HG02884 (cell line): ENCODE measurements at regions not wholly inside any gene's neighbourhood (a gene's known extent, or its start where the extent isn't known, plus 50 kb on each side); places are given as distances from the start of the nearest gene placed in this dataset.
A peak's percentile ranks its signal among the peaks of the same experiment; 100 is the strongest.
"Not testable (repeated sequence)": the region's sequence is repeated elsewhere in the genome, so short reads cannot be mapped to it uniquely, and the experiment has no call there.

Source experiments
- ATAC-seq: cut with Tn5 transposase; IDR thresholded peaks from one replicate; pipeline ENCODE4 v1.9.1; 2021; ENCODE audit warnings: mild to moderate bottlenecking, moderate library complexity; ENCODE audit not compliant: unreplicated experiment

- no peak for ATAC-seq
These were observed 972.5 kb downstream of the MRPL39 start for GRCh38 chr21:24634749-24635148.

- ATAC-seq, result no peak
These were observed 978.7 kb downstream of the MRPL39 start for GRCh38 chr21:24628536-24628935.

DNA sequence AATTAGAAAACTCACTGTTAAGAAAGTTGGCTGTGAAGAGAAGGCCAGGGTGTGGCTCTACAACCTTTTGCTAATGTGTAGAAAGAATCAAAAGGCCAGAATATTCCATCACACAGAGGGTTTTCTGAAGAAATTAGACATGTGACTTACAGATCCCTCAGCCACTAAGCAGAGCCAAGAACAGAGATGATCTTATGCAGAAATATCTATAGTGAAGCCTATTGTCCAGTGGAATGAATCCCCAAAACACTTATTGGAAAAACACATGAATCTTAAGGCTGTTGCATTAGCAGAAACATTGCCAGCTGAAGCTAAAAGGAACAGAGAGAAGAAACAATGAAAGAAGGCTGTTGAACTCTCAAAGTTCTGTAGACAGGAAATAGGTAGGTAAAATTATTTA is 979.2 kb downstream of the MRPL39 start:
- ATAC-seq, result no peak

- no peak for ATAC-seq
These were observed 989.5 kb downstream of the MRPL39 start for GRCh38 chr21:24617819-24618218.

- no peak for ATAC-seq
These were observed 1013.2 kb downstream of the MRPL39 start for GRCh38 chr21:24594082-24594481.

GRCh38 chr21:24590261-24590660 is 1017.0 kb downstream of the MRPL39 start:
- ATAC-seq, result no peak

DNA sequence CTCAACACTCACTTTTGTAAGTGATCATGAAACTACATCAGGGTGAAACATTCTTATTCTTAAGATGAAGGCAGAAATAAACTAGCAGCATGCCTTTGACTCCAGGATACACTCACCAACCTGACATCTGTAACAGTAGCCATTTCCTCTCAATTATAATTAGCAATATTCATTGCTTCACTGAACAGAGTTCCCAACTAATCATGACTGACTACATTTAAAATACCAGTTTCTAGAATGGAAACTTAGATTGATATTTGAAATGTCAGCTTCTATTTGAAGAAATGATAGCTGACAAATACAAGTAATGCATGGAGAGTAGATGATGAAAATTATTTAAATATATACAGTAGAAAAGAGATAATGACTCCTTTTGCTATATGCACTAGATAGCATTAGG is 1023.8 kb downstream of the MRPL39 start:
- ATAC-seq, result no peak

DNA sequence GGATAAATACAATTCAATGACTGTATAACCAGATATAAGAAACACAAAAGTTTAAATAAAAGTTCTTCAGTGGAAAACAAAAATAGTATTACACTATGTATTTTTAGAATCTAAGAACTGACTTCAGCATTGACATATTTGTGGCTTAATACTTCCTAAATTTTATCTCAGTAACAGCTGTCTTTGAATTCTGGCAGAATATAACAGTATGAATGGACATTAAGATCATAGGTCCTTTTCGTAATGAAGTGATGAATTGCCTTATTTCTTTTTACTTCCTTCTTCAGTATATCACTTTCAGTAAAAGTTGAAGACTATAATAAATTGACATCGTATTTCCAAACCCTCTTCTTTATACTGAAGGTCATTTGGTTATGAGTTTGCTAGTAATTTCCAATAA is 1030.0 kb downstream of the MRPL39 start:
- ATAC-seq, result no peak

DNA sequence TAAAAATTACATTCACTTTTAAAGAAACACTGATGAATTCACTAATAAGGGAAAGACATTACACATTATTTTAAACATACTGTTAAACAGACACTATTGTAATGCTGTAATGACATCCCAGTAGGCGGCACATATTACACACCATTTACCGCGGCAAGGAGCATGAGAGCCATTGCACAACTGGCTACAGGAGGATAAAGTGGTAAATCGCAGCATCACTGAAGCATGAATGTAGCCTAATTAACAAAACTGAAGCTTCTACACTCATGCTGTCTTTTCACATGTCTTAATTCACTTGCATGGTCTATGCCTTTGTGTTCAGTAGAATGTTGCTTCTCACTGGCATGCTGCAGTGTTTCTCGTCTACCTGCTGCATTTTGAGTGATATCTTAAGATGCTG is 1046.0 kb downstream of the MRPL39 start:
- ATAC-seq, result no peak

DNA sequence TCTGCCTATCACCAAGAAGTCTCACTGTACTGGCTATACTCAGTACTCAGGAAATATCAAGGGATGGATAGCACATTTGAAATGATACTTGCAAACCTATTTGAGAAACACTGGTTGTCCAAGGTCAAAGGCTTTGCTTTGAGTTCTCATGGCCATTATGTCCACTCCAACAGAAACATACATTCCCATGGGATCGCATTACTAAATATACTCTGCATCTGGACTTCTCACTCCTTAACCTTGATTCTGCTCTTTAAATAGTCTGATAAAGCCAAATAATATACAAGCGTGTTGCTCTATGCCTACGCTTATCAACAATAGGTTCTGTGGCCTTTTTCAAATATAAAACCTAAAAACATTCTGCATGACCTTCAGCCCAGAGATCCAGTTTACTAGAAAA is 1054.8 kb downstream of the MRPL39 start:
- no peak for ATAC-seq

DNA sequence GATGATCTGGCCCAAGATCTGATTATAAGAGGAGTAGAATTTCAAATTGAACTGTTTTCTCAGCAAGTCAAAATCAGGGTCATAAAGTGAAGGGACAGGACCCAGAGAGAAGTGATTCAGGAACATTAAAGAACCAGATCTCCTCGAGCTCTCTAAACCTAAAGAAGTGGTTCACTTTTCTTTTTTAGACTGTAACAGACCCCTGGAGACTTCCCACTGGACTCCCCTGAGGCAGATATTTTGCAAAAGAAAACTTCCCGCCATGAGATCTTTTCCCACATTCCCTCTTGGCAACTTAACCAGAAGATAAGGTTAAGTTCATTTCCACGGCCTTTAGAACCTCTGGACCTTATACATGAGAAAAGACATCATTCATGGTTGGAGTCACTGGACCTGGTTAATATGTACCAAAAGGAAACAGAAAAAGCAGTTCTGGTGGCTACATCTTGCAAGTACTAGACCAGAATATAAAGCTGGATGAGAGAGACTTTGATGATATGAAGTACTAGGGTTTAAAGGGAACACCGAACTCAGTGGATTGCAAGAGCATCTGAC is 1061.4 kb downstream of the MRPL39 start:
- ATAC-seq, result no peak

GRCh38 chr21:24514081-24514733 is 1093.1 kb downstream of the MRPL39 start:
- ATAC-seq, result no peak

DNA sequence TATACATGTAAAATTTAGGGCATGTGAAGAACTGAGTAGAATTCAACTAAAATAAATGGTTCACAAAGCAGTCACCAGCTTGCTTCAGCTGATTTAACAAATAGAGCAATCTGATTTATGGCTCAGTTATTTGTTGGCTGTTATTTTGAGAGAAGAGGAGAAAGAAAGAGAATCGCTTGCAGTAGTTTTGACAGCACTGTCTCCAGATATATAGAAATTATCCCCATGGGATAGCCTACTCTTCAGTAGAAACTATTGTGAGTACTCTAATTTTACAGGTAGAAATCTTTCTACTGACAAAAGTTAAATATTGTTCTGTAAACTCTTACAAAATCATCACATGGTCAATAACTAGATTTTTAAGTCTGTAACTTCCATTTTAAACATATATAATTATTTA is 1098.2 kb downstream of the MRPL39 start:
- ATAC-seq, result no peak

DNA sequence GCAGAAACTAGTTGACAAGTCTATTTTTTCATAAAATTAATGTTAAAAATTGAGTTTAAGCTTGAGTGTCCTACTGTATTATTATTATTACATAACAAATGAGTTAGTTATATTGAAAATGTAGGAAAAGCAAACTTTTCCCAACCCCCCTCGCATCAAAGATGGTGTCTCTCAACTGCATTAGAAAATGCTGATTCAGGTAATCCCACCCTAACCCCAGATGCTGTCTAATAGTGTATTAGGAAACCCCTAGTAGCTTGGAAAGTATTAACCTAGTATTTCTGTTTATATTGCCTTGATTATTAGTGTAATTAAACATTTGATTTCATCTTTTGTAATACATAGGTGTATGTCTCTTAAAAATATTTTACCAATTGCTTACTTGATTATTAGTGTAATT is 1120.3 kb downstream of the MRPL39 start:
- ATAC-seq, result no peak

DNA sequence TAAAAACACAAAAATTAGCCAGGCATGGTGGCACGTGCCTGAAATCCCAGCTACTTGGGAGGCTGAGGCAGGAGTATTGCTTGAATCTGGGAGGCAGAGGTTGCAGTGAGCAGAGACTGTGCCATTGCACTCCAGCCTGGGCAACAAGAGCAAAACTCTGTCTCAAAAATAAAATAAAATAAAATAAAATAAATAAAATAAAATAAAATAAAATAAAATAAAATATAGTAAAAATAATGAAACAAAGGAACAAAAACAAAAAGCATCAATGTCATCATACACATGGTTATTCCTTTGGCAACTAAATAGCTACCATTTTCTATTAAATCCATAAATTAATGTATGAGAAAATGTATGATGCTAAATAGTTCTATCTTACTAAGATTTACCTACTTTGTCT is 1123.9 kb downstream of the MRPL39 start:
- not testable (repeated sequence) for ATAC-seq

DNA sequence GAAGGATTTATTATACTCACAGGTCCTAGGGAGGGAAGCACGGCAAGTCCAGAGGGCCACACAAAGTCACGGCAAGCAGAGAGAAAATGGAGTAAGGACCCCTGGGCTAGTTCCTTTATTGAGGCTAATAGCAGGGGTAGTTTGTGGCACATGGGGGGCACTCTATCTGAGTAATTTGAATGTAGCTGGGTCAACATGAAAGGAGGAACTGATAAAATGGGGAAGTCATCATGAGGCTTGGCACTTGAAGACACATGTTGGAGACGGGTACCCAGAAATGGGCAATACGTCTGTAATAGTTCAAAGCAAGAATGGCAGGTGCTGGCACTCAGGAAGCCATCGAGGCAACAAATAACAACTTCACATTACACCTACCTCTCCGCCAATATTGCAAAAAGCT is 1136.4 kb downstream of the MRPL39 start:
- ATAC-seq, result no peak

DNA sequence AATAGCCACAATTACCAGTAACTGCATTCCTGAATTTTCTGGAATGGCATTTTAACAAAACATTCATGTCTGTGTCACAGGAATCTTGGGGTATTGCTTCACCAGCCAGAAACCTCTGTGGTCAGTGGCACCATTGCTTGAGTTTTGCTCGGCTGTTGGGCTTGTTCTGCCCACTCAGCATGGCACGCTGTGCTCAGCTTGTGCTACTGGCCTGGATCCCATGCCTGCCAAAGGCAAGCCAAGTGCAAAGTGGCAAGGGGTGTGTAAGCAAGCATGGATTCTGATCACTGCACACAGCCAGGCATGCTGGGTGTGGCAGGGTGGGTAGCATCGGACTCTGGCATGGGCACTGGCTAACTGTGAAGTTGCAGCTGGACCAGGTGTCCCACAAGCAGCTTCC is 1150.9 kb downstream of the MRPL39 start:
- ATAC-seq, result no peak

- ATAC-seq, result no peak
These were observed 1157.2 kb downstream of the MRPL39 start for GRCh38 chr21:24450119-24450518.

- ATAC-seq, result no peak
These were observed 1161.8 kb downstream of the MRPL39 start for GRCh38 chr21:24445517-24445916.

DNA sequence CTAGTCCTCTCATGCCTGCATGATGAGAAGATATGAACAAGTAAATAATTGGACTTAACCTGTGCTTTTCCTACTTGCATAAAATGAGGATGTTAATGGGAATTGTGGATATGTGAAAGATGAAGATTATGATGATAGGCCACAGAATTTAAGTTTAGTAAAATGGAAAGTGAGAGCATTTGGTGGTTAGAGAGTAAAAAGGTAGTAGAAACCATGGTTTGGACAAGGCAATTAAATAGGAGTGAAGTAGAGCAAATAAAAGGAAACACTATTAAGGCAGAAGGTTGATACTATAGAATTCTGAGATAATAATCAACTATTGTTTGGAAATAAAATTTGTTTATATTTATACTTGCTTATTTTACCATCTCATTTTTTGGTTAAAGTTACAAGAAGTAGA is 1162.5 kb downstream of the MRPL39 start:
- ATAC-seq, result no peak

GRCh38 chr21:24436236-24436635 is 1171.0 kb downstream of the MRPL39 start:
- ATAC-seq, result no peak

DNA sequence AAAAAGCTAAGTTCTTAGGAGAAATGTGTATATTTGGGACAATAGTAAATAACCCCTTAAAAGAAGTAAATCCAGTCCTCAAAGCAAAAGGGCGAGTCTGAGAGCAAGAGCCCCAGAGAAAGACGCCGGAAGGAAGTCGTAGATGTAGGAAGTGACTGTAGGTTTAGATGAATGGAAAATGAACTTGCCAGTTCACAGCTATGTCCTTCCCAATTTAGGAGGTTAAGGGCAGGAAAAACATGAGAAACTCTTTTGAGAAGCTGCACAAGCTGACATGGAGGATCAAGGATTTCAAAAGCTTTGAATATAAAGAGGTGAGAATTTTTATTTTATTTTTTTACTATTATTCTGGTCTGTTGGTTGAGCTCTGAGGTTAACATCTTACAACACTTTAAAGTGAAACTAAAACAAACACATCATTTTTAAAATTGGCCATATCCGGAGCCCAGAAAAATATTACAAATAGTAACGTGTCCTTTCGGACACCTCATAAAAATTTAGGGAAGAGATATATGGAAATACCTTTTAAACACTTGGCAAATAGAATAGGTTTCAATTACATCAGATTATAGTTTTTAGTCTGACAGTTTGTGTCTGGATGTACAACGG is 1178.6 kb downstream of the MRPL39 start:
- peak; percentile 81 for ATAC-seq

DNA sequence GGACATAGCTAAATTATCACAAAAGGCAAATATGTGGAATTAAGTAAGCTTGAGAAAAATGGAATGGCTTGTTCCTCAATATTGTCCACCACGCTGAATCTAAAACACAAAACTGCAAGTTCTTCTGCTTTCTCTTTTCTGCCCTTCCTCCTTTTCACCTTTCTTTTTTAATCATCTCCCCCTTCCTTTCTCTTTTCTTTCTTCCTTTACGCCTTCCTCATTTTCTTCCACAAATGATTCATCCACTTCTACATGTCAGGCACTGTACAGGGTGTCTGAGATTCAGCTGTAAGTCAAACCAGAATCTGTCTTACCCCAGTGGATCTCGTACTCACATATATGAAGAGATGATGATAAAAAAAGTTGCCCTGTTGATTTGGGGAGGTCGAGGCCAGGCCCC is 1182.5 kb downstream of the MRPL39 start:
- no peak for ATAC-seq
